ENCODE measurements at regions not wholly inside any gene's neighbourhood (a gene's known extent, or its start where the extent isn't known, plus 50 kb on each side); places are given as distances from the start of the nearest gene placed in this dataset.

GRCh38 chr18:72648481-72648960 is 104.4 kb upstream of the CBLN2 start:
- TF ChIP-seq CTCF (IDR thresholded peaks at IDR 0.05) = no peak
- TF ChIP-seq POLR2A (IDR thresholded peaks at IDR 0.05) = no peak
- TF ChIP-seq EP300 (IDR thresholded peaks at IDR 0.05) = no peak

Data from upper lobe of left lung (tissue), 4 donors.